G401 (cell line): ENCODE measurements at regions not wholly inside any gene's neighbourhood (a gene's known extent, or its start where the extent isn't known, plus 50 kb on each side); places are given as distances from the start of the nearest gene placed in this dataset.
A peak's percentile ranks its signal among the peaks of the same experiment; 100 is the strongest.

Source experiments
- DNase-seq: peaks from one replicate; pipeline ENCODE4 v3.0.0-alpha.2; 2015; ENCODE audit warnings: low spot score
- in situ Hi-C: cut with HindIII; loops from 2 replicates; pipeline ENCODE4 v1.10.0; 2016; ENCODE audit warnings: low sequenced_read_pairs, mixed read lengths

DNA sequence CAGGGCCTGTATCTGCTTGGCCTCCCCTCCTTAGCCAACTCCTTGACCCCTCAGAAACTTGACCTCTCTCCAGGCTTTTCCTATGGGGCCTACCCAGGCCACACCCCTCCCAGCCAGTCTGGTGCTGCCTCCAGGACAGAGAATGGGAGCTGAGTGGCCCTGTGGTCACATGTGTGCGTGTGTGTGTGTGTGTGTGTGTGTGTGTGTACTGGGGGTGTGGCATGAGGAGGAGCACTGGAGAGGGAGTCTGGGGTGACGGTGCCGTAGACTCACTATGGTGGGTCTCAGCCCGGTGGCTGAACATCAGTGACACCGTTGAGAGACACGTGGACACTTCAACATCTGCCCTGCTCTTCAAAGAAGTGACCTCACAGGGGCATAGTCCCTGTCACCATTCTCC, 180.4 kb downstream of the ENGASE start:
- no peak for DNase-seq
- in situ Hi-C loops, result no loop called here

- in situ Hi-C loops, result no loop called here
- DNase-seq, result no peak
These were observed 178.3 kb downstream of the ENGASE start for GRCh38 chr17:79252886-79253285.

DNA sequence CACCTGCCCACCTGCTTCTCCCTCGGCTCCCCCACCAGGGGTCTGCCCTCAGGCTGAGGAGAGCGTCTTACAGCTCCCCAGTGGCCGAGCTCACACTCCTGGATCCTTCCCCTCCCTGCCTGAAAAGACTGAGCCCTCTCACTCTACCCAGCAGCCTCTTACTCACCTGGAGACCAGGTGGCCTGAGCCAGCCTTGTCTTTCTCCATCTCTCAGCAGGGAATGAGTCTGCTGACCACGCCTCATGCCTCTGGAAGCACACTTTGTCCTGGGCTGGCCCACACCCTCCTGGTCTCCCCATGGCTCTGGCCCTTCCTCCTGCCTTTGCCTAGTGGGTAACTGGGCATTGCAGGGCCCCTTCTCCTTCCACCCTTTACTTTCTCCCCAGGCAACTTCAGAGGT, 177.2 kb downstream of the ENGASE start:
- no peak for DNase-seq
- in situ Hi-C loops, result no loop called here

DNA sequence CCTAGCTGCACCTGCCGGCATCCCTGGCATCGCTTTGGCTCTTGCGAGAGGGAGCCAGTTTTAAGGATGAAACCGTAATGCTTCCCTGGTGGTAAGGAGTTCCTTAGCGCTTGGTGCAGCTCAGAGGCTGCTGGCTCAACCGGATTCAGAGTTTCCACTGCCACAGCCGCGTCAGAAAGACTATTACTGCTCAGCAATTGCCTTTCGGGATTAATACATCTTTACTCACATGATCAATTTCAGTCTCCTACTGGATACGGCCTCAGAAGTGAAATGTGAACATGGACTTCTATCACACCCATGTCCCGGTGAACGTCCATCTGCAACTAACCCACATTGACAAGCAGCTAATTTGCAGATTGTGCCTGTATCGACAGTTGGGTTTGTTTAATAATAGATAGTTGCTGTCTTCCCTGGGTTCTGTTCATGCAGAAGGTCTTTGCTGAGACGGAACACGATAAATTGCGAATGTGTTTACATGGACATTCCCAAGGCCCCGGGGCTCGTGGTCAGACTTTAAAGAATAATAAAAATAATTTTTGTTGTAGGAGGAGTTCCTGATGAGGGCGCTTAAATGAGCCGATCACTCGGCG, 175.4 kb downstream of the ENGASE start:
- peak; percentile 49 for DNase-seq
- in situ Hi-C loops, result no loop called here

DNA sequence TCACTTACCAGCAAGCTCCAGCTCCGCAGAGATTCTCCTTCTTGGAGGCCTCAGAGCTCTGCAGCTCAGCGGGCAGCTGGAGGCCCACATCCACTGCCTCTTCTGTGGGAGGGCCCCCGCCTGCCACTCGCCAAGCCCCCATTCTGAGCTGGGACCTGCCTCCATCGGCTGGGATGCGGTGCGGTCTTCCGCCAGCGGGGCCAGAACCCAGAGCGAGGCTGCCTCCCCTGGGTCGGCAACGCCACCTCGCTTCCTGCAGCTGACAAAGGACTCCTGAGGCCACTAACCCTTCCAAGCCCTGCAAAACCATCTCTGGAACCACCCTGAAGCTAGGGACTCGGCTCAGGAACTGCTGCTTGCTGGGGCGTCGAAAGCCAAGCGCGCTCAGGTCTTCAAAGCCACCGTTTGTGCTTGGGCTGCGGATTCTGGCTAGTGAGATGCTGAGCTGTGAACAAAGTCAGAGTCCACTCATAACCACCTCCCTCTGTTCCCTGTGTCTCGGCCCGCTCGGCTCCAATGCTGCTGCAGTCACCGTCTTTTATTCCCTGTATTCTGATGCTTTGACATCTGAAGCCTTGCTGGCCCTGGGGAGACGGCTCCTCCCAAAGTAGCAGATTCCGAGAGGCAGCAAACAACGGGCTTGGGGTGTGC, 174.3 kb downstream of the ENGASE start:
- in situ Hi-C loops, result no loop called here
- peak; percentile 53 for DNase-seq

GRCh38 chr17:79246225-79247190, 171.9 kb downstream of the ENGASE start:
- in situ Hi-C loops, result no loop called here
- DNase-seq, result peak; percentile 96

DNA sequence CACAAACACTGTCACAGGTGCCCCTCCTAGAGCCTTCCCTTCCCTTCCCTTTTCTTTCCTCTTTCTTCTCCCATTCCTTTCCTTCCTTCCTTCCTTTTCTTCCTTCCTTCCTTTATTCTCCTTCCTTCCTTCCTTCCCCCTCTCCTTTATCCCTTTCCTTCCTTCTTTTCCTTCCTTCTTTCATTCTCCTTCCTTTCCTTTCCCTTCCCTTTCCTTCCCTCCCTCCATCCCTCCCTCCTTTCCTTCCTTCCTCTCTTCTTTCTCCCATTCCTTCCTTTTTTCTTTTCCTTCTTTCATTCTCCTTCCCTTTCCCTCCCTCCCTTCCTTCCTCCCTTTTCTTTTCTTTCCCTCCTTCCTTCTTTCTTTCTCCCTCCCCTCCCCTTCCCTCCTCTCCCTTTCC, 170.0 kb downstream of the ENGASE start:
- no peak for DNase-seq
- in situ Hi-C loops, result no loop called here

DNA sequence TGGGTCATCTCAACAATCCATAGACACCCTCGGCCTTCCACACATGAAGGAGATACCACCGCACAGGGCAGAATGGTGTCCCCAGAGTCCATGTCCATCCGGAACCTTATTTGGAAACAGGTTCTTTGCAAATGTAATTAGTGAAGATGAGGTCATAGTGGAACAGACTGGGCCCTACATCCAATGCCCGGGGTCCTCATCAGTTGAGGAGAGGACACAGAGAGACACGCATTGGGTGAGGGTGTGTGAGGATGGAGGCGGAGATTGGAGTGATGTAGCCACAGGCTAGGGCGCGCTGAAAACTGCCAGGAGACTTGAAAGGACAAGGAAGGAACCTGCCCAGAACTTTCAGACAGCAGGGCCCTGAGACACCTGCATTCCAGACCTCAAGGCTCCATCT, 169.4 kb downstream of the ENGASE start:
- no peak for DNase-seq
- in situ Hi-C loops, result no loop called here

- in situ Hi-C loops, result no loop called here
These were observed 169.0 kb downstream of the ENGASE start for GRCh38 chr17:79243603-79243990.

DNA sequence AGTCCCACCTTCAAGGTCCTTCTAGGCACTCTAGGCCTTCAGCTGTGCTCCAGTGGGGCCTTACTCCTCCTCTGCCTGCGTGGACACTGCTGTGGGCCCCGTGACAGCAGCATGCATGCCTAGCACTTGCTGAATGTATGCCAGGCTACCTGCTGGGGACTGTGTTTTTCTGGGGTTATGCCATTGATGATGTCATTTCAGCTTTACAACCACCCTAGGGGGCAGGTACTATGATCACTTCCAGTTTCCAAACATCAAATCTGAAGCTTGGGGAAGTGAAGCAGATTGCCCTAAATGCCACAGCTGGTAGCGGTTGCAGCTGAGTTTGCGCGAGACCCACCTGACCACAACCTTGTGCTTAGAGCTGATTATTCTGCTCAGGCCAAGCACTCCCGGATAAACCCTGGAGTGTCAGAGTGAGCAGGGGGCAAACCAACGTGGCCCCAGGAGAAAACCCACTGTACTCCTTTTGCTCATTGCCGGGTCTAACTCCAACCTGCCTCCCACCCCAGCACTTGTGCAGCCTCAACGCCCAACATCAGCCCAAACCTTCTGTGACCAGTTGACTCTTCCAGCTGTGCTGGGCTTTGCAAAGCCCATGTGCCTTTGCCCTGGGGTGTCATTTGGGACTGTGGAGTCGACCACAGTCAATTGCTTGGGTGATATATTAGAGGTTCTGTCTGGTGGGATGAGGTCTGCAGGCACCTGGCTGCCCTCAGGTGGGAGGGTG, 168.4 kb downstream of the ENGASE start:
- in situ Hi-C loops, result no loop called here

More at GRCh38 chr17:79243603-79243990, 169.0 kb downstream of the ENGASE start:
- peak; percentile 97 for DNase-seq

GRCh38 chr17:79242393-79242792, 167.8 kb downstream of the ENGASE start:
- DNase-seq, result no peak
- in situ Hi-C loops, result no loop called here

More for the DNA sequence above, 168.4 kb downstream of the ENGASE start:
- DNase-seq, result no peak

DNA sequence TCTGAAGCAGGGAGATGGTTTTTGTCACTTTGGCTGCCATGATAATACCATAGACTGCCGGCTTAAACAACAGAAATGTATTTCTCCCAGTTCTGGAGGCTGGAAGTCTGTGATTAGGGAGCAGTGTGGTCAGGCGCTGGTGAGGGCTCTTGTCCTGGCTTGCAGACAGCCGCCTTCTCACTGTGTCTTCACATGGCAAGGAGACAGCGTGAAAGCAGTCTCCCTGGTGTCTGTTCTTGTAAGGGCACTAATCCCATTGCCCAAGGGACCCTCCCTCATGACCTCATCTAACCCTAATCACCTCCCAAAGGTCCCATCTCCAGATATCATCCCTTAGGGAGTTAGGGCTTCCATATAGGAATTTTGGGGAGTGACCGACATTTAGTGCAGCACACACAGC, 167.0 kb downstream of the ENGASE start:
- DNase-seq, result no peak
- in situ Hi-C loops, result no loop called here

DNA sequence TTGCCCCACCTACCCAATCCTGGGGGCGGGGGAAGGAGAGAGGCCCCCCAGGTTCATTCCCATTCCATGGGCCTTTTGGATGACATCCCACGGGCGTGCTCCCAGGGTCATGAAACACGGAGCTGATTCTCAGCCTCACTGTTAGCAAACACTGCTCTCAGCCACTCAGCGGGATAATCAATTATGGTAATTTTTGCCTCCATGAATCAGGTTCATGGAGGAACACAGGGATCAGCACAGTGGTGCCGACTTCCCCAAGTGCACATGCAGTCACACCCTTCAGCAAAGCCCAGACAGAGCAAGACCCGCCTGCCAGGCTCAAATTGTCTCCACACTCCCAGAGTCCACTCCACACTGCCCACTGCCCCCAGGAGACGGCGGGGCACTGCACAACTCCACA, 164.6 kb downstream of the ENGASE start:
- in situ Hi-C loops, result no loop called here

GRCh38 chr17:79237448-79238053, 162.9 kb downstream of the ENGASE start:
- in situ Hi-C loops, result no loop called here

More for the DNA sequence above, 164.6 kb downstream of the ENGASE start:
- no peak for DNase-seq

GRCh38 chr17:79235808-79236207, 161.2 kb downstream of the ENGASE start:
- in situ Hi-C loops, result no loop called here
- DNase-seq, result no peak

More at GRCh38 chr17:79237448-79238053, 162.9 kb downstream of the ENGASE start:
- no peak for DNase-seq

DNA sequence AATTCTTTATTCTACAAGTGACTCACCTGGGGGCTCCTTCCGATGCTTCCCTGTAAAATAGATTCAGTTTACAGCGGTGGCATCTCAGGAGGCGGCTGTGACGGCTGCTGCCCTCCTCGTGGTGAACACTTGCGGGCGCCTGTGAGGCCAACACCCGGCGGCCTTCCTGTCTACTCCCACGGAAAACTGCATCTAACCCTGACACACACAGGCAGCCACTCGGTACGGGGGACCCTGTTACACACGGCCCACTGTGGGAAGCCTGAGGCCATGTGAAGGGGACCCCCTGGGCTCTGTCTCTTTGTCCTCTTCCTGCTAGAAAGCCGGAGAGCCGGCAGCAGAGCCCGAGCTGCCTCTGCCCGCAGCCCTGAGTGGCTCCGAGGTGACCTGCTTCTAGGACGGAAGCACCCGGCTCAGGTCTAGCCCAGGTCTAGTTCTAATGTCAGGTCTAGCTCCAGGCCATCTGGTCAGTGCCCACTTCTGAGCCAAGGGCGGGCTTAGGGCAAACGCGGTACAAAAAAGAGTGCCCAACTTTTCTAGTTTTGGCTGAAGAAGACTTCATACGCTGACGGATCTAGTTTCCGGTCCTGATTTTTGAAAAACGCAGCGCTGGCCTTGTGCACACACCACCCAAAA, 159.4 kb downstream of the ENGASE start:
- in situ Hi-C loops, result no loop called here
- peak; percentile 66 for DNase-seq

- no peak for DNase-seq
- in situ Hi-C loops, result no loop called here
These were observed 158.3 kb downstream of the ENGASE start for GRCh38 chr17:79232957-79233356.

GRCh38 chr17:79231766-79232287, 157.2 kb downstream of the ENGASE start:
- no peak for DNase-seq
- in situ Hi-C loops, result no loop called here
